H54 (cell line): ENCODE measurements at regions not wholly inside any gene's neighbourhood (a gene's known extent, or its start where the extent isn't known, plus 50 kb on each side); places are given as distances from the start of the nearest gene placed in this dataset.
"Not testable (repeated sequence)": the region's sequence is repeated elsewhere in the genome, so short reads cannot be mapped to it uniquely, and the experiment has no call there.

Experiments used
- DNase-seq: peaks from one replicate; pipeline ENCODE4 v3.0.0; 2011; ENCODE audit warnings: low spot score, mixed read lengths; ENCODE audit not compliant: insufficient read length
- FAIRE-seq: peaks from 3 replicates; lab custom pipeline; 2011; peaks lifted over from hg19 to GRCh38; lab: Jason Lieb, UNC
- POLR2A ChIP-seq: IDR thresholded peaks from 2 replicates; pipeline ENCODE4 v1.6.1; 2011; ENCODE audit warnings: low read depth, mild to moderate bottlenecking, low read length

GRCh38 chr16:64094992-64095634 is 1026.8 kb downstream of the CDH11 start:
- FAIRE-seq = no peak
- DNase-seq = no peak
- no peak for TF ChIP-seq POLR2A

- DNase-seq (no peak), FAIRE-seq (no peak)
- TF ChIP-seq POLR2A = no peak
These were observed 1027.5 kb downstream of the CDH11 start for GRCh38 chr16:64094181-64094965.

DNA sequence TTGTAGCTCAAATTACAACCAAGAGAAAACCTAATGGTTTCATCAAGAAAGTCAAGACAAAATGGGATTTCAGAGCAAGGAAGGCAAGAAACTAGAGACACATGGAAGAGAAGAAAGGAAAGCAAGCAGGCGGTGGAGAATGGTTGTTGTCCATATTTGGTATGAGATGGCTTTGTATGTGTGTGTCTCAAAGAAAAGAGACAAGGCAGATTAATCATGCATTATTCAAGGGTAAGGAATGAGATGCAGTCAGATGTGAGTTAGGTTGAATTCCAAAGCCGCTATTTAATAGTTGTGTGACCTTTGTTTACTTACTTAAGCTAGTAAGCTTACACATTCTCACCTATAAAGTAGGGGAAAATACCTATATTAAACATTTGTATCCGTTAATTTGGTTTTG is 1029.6 kb downstream of the CDH11 start:
- no peak for TF ChIP-seq POLR2A
- peak; percentile 80 for FAIRE-seq
- no peak for DNase-seq

- FAIRE-seq (no peak), DNase-seq (no peak)
- TF ChIP-seq POLR2A = no peak
These were observed 1031.5 kb downstream of the CDH11 start for GRCh38 chr16:64090327-64090726.

GRCh38 chr16:64089697-64090096 is 1032.2 kb downstream of the CDH11 start:
- peak; percentile 48 for FAIRE-seq
- DNase-seq = no peak
- TF ChIP-seq POLR2A = no peak

GRCh38 chr16:64088838-64089237 is 1033.0 kb downstream of the CDH11 start:
- FAIRE-seq (no peak), DNase-seq (no peak)
- TF ChIP-seq POLR2A = no peak

DNA sequence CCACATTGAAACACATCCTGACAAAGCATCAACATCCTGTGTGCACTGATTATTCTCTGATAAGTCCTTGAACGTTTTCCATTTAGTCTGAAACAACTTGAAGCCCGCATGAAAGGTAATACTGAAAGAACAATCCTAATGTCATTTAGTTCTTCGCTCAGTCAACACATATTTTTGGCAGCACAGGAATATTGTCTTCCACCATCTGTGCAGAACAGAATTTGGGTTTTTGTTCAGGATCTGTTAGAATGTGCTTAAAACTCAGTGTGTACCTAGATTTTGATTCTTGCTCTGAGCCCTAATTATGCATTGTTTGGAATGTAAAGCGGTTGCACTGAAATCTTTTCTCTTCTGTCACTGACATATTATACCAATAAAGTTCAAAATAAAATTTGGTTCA is 1036.6 kb downstream of the CDH11 start:
- TF ChIP-seq POLR2A = no peak
- no peak for DNase-seq
- no peak for FAIRE-seq

DNA sequence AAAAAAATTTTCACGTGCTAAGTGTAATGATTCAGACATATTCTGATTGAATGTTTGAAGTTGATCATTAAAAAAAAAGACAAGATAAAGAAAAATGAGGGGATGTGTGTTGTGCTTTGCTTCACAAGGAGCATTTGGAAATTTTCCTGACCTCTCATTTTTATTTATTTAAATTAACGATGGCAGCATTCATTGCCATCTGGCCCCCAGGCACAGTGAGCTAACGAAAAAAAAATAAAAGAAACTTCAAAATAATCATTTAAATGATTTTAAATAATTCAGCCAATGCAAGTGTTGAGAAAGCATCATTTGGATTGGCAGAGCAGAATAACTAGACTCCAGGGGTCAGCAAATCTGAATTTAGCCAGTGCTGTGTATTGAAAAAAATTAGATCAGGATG is 1037.2 kb downstream of the CDH11 start:
- DNase-seq (no peak), FAIRE-seq (no peak)
- TF ChIP-seq POLR2A = no peak

- no peak for DNase-seq
- no peak for FAIRE-seq
- TF ChIP-seq POLR2A = no peak
These were observed 1038.3 kb downstream of the CDH11 start for GRCh38 chr16:64083428-64084129.

DNA sequence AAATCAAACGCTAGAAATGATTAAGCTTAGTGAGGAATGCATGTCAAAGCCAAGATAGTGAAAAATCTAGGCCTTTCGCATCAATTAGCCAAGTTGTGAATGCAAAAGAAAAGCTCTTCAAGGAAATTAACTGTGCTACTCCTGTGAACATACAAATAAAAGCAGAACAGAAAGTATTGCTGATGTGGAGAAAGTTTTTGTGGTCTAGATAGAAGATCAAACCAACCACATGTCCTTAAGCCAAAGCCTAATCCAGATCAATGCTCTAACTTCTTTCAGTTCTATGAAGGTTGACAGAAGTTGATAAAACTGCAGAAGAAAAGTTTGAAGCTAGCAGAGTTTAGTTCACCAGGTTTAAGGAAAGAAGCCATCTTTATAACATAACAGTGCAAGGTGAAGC is 1044.6 kb downstream of the CDH11 start:
- FAIRE-seq = no peak
- no peak for TF ChIP-seq POLR2A

GRCh38 chr16:64074706-64075105 is 1047.2 kb downstream of the CDH11 start:
- FAIRE-seq (no peak), DNase-seq (no peak)
- TF ChIP-seq POLR2A = no peak

More for the DNA sequence above, 1044.6 kb downstream of the CDH11 start:
- DNase-seq = no peak

- DNase-seq, FAIRE-seq: not testable (repeated sequence)
These were observed 1049.6 kb downstream of the CDH11 start for GRCh38 chr16:64072131-64072730.

DNA sequence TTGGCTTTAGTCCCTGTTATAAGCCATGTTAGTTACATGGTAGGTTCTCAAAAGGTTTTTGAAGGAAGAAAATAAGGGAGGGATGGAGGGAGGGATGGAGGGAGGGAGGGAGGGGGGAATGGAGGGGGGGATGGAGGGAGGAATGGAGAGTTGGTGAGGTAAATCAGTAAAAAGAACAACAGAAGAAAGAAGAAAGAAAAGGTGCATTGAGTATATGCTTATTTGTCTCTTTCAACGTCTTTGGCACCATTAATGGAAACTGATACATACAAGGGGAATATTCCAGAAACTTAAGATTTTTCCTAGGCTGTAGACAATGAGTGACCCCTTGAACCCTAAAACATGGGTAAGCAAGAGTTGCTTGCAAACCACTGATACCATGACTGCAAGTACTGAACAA is 1056.3 kb downstream of the CDH11 start:
- DNase-seq = no peak
- TF ChIP-seq POLR2A = no peak
- no peak for FAIRE-seq

DNA sequence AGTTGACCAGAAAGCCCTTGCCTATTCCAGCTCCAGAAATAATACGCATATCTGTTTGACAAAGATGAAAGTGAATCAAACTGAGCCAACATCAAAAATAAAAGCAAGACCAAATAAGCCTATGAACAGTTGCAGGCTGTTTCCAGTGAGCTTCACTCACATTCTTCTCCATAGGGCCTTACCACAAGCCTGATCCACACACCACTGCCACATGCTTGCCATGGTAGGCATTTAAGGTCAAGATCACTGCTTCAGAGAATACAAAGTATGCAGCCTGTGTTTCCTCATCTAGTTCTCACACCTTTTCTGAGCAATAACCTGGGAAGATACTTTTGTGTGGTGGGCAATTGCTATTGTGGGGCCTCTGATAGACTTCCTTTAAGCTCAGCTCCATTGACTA is 1060.2 kb downstream of the CDH11 start:
- FAIRE-seq (no peak), DNase-seq (no peak)
- no peak for TF ChIP-seq POLR2A
